ENCODE measurements at regions not wholly inside any gene's neighbourhood (a gene's known extent, or its start where the extent isn't known, plus 50 kb on each side); places are given as distances from the start of the nearest gene placed in this dataset.
A peak's percentile ranks its signal among the peaks of the same experiment; 100 is the strongest.

DNA sequence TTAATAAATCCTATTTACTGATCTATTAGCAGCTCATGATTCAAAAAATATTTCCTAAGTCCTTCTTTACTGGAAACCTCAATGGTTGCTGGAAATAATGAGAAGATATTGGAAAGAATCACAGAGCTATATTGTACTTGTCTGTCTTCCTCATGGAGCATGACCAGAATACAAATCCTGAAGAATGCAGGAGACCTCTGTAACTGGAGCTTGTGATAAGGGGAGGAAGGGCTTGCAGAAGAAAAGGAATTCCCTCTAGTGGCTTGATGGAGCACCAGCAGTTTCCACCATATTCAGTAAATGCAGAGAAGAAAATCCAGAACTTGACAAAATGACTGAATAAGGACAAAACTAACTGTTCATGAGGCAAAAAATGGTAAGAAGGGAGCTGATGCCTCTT, 1333.1 kb downstream of the EFNB2 start:
- TF ChIP-seq, protein P1, sequence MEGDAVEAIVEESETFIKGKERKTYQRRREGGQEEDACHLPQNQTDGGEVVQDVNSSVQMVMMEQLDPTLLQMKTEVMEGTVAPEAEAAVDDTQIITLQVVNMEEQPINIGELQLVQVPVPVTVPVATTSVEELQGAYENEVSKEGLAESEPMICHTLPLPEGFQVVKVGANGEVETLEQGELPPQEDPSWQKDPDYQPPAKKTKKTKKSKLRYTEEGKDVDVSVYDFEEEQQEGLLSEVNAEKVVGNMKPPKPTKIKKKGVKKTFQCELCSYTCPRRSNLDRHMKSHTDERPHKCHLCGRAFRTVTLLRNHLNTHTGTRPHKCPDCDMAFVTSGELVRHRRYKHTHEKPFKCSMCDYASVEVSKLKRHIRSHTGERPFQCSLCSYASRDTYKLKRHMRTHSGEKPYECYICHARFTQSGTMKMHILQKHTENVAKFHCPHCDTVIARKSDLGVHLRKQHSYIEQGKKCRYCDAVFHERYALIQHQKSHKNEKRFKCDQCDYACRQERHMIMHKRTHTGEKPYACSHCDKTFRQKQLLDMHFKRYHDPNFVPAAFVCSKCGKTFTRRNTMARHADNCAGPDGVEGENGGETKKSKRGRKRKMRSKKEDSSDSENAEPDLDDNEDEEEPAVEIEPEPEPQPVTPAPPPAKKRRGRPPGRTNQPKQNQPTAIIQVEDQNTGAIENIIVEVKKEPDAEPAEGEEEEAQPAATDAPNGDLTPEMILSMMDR (IDR thresholded peaks at IDR 0.05), result peak in 3 of 6 experiments; percentile 36 to 49 (median 38)
- no peak for TF ChIP-seq POLR2A (IDR thresholded peaks at IDR 0.05)

Data from thyroid gland (tissue), 4 donors.